A549 (cell line): ENCODE measurements at regions not wholly inside any gene's neighbourhood (a gene's known extent, or its start where the extent isn't known, plus 50 kb on each side); places are given as distances from the start of the nearest gene placed in this dataset.
"Not testable (repeated sequence)": the region's sequence is repeated elsewhere in the genome, so short reads cannot be mapped to it uniquely, and the experiment has no call there.

Source experiments
- ATAC-seq, 2 experiments: fragments of 200-7000 bp in 1 of 2; fragments of >200 bp in 1 of 2; cut with Nextera tagmentation in 1 of 2; cut with Tn5 transposase in 1 of 2; 3 replicates each; pipeline versions ENCODE4 v1.8.0 to v1.9.1; 2018 to 2020; ENCODE audit warnings: mild to moderate bottlenecking in 1 of 2, moderate library complexity in 1 of 2
- CTCF ChIA-PET: fragments of 300-600 bp; sonication (Branson Sonifier 250); formaldehyde crosslinking; extraction: SDS; loops from one replicate; lab custom pipeline; 2021; ENCODE audit warnings: antibody characterized with exemption, inconsistent platforms; lab: Yijun Ruan, JAX
- POLR2A ChIA-PET: fragments of 350-600 bp; formaldehyde crosslinking; extraction: SDS; loops from one replicate; lab custom pipeline; 2021; ENCODE audit warnings: antibody characterized with exemption, inconsistent platforms; lab: Yijun Ruan, JAX
- DNase-seq, 2 experiments: peaks; one replicate each; pipeline versions ENCODE4 v3.0.0 to v3.0.0-alpha.2; 2011 to 2016; ENCODE audit warnings: low read depth in 1 of 2, low spot score in 1 of 2
- FAIRE-seq: peaks from 2 replicates; lab custom pipeline; 2011; peaks lifted over from hg19 to GRCh38; lab: Jason Lieb, UNC
- H3K27ac ChIP-seq, 2 experiments: fragments of >200 bp; sonication (Bioruptor Twin); formaldehyde crosslinking; 3 replicates each; pipeline ENCODE4 v1.5.1; 2016 to 2017
- H3K4me1 ChIP-seq: fragments of >200 bp; sonication (Bioruptor Twin); formaldehyde crosslinking; 3 replicates; pipeline ENCODE4 v1.6.1; 2016
- H3K4me2 ChIP-seq: fragments of >200 bp; sonication (Bioruptor Twin); formaldehyde crosslinking; 3 replicates; pipeline ENCODE4 v1.6.1; 2016
- H3K4me3 ChIP-seq: fragments of >200 bp; sonication (Bioruptor Twin); formaldehyde crosslinking; 3 replicates; pipeline ENCODE4 v1.5.1; 2016
- H3K9me3 ChIP-seq: fragments of >200 bp; sonication (Bioruptor Twin); formaldehyde crosslinking; 3 replicates; pipeline ENCODE4 v1.6.1; 2016
- BHLHE40 ChIP-seq: IDR thresholded peaks from 2 replicates; pipeline ENCODE4 v1.6.1; 2012; ENCODE audit warnings: low read depth, low read length, inconsistent platforms
- CBX2 ChIP-seq: fragments of 200-600 bp; sonication (generic); IDR thresholded peaks from 2 replicates; pipeline ENCODE4 v1.6.1; 2016; ENCODE audit warnings: low read depth, mild to moderate bottlenecking, borderline replicate concordance
- CBX8 ChIP-seq: fragments of 200-600 bp; sonication (generic); IDR thresholded peaks from 2 replicates; pipeline ENCODE4 v1.6.1; 2016
- CEBPB ChIP-seq, 2 experiments: fragments of >200 bp in 1 of 2; sonication (Bioruptor Twin) in 1 of 2; formaldehyde crosslinking in 1 of 2; IDR thresholded peaks; 2 replicates each; pipeline ENCODE4 v1.6.1; 2012 to 2016
- ESRRA ChIP-seq: fragments of 150-350 bp; IDR thresholded peaks from 2 replicates; pipeline ENCODE4 v1.6.1; 2014; ENCODE audit warnings: mild to moderate bottlenecking, low read length, borderline replicate concordance
- HDAC2 ChIP-seq: fragments of 200-600 bp; sonication (generic); IDR thresholded peaks from 2 replicates; pipeline ENCODE4 v1.6.1; 2016
- HOXA7 ChIP-seq: fragments of 250-450 bp; sonication (Bioruptor Pico); IDR thresholded peaks from 2 replicates; pipeline ENCODE4 v1.5.0; 2020; ENCODE audit warnings: mild to moderate bottlenecking, moderate library complexity
- HOXB13 ChIP-seq: fragments of 250-450 bp; sonication (Bioruptor Pico); IDR thresholded peaks from 2 replicates; pipeline ENCODE4 v1.5.0; 2020; ENCODE audit warnings: low read depth, mild to moderate bottlenecking, moderate library complexity
- HOXB5 ChIP-seq: fragments of 250-450 bp; sonication (Bioruptor Pico); IDR thresholded peaks from 2 replicates; pipeline ENCODE4 v1.5.0; 2020; ENCODE audit warnings: mild to moderate bottlenecking, moderate library complexity
- JUN ChIP-seq, 2 experiments: fragments of >200 bp; sonication (Bioruptor Twin); formaldehyde crosslinking; IDR thresholded peaks; 2 replicates in 1 of 2; 3 replicates in 1 of 2; pipeline ENCODE4 v1.6.1; 2016 to 2017
- MAFK ChIP-seq: fragments of 450-650 bp; IDR thresholded peaks from 2 replicates; pipeline ENCODE4 v1.6.1; 2014; ENCODE audit not compliant: partially characterized antibody
- MAZ ChIP-seq: fragments of 150-350 bp; IDR thresholded peaks from 2 replicates; pipeline ENCODE4 v1.6.1; 2014; ENCODE audit warnings: antibody characterized with exemption, low read depth, low read length, borderline replicate concordance
- NPAS2 ChIP-seq: fragments of 250-450 bp; sonication (Bioruptor Pico); IDR thresholded peaks from 2 replicates; pipeline ENCODE4 v1.8.0; 2022; ENCODE audit warnings: mild to moderate bottlenecking, moderate library complexity, borderline replicate concordance
- PHF8 ChIP-seq: fragments of 200-600 bp; sonication (generic); IDR thresholded peaks from 2 replicates; pipeline ENCODE4 v1.6.1; 2016; ENCODE audit warnings: low read depth, mild to moderate bottlenecking, antibody characterized with exemption, moderate library complexity, borderline replicate concordance
- POLR2A ChIP-seq: IDR thresholded peaks from 2 replicates; pipeline ENCODE4 v1.6.1; 2012; ENCODE audit warnings: mild to moderate bottlenecking, low read length
- RAD21 ChIP-seq, 2 experiments: fragments of >200 bp in 1 of 2; sonication (Bioruptor Twin) in 1 of 2; formaldehyde crosslinking in 1 of 2; IDR thresholded peaks in 1 of 2; conservative IDR thresholded peaks in 1 of 2; 2 replicates in 1 of 2; 3 replicates in 1 of 2; pipeline ENCODE4 v1.6.1; 2012 to 2018; ENCODE audit warnings: inconsistent platforms in 1 of 2
- RARB ChIP-seq: fragments of 250-450 bp; sonication (Bioruptor Pico); IDR thresholded peaks from 2 replicates; pipeline ENCODE4 v1.8.0; 2021; ENCODE audit warnings: mild to moderate bottlenecking, moderate library complexity
- RCOR1 ChIP-seq: fragments of 150-350 bp; IDR thresholded peaks from 2 replicates; pipeline ENCODE4 v1.6.1; 2014; ENCODE audit warnings: antibody characterized with exemption, low read length, low read depth
- ZC3H11A ChIP-seq: fragments of 450-650 bp; IDR thresholded peaks from 2 replicates; pipeline ENCODE4 v1.6.1; 2014; ENCODE audit warnings: antibody characterized with exemption, mild to moderate bottlenecking
- WGBS: methylation state at CpG from one replicate; pipeline ENCODE4 v1.1.6; 2017; ENCODE audit errors: missing lambda C conversion rate; 5-methylcytosine and 5-hydroxymethylcytosine counted together
- TF ChIP-seq, protein P1 (sequence below): fragments of 200-600 bp; sonication (generic); IDR thresholded peaks from 2 replicates; pipeline ENCODE4 v1.6.1; 2016; ENCODE audit warnings: antibody characterized with exemption, mild to moderate bottlenecking, moderate library complexity
- TF ChIP-seq, protein P2 (sequence below): fragments of 450-650 bp; IDR thresholded peaks from 2 replicates; pipeline ENCODE4 v1.6.1; 2014; ENCODE audit warnings: antibody characterized with exemption
- TF ChIP-seq, protein P3 (sequence below): fragments of 150-350 bp; IDR thresholded peaks from 2 replicates; pipeline ENCODE4 v1.6.1; 2014; ENCODE audit warnings: low read depth, mild to moderate bottlenecking, low read length

DNA sequence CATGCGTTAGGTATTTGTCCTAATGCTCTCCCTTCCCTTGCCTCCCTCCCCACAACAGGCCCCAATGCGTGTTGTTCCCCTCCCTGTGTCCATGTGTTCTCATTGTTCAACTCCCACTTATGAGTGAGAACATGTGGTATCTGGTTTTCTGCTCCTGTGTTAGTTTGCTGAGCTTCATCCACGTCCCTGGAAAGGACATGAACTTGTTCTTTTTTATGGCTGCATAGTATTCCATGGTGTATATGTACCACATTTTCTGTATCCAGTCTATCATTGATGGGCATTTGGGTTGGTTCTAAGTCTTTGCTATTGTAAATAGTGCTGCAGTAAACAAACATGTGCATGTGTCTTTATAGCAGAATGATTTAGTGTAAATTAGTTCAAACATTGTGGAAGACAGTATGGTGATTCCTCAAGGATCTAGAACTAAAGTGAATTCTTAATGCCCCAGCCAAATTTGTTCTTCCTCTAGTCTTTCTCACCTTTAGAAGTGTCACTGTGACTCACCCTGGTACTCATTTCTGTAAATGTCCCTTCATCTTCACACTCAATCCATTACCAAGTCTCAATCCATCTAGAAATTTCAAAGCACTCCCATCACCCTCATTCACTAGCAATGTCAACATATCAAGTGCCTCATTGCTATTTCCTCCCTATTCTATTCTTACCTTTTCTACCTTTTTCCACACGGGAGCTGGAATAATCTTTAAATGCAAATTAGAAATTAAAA is 123.9 kb downstream of the MREG start:
- H3K27ac ChIP-seq, H3K4me2 ChIP-seq, H3K9me3 ChIP-seq, POLR2A ChIA-PET, H3K4me1 ChIP-seq, FAIRE-seq, CTCF ChIA-PET, DNase-seq, H3K4me3 ChIP-seq, ATAC-seq: not testable (repeated sequence)
- 49% methylated on average over 4 of the region's 4 CpGs for WGBS

DNA sequence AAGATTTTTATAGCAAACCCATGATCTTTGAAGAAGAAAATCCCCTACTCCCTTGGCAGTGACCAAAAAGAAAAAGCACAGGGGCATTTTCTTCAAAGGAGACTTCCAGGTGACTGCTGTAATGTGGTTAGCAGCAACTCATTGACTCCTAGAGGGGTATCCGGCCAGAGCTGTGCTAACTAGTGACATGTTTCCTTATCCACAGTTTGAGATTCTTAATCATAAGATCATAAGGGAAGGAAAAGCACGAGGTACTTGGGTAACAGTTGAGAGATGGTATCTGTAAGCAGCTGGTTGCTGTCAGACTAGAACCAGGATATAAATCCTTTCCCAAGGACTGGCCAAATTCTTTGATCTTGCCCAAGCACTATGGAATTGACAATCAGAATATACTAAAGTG is 124.7 kb downstream of the MREG start:
- Histone ChIP-seq H3K27ac (no peak overlapping the region), H3K4me1 (no peaks in the 10 kb centered on the region), H3K9me3 (no peaks in the 10 kb centered on the region), H3K4me3 (no peak overlapping the region), H3K4me2 (no peak overlapping the region)
- 17% methylated on average over 2 of the region's 2 CpGs for WGBS
- DNase-seq (no peak), FAIRE-seq (no peak), ATAC-seq (no peak)
- CTCF ChIA-PET, result no interaction called here
- TF ChIP-seq CBX8, result no peak
- TF ChIP-seq NPAS2 (CRISPR knock-in tag), result no peak
- no peak for TF ChIP-seq ZC3H11A
- TF ChIP-seq HOXB5 (CRISPR knock-in tag), result no peak
- TF ChIP-seq, protein P1, sequence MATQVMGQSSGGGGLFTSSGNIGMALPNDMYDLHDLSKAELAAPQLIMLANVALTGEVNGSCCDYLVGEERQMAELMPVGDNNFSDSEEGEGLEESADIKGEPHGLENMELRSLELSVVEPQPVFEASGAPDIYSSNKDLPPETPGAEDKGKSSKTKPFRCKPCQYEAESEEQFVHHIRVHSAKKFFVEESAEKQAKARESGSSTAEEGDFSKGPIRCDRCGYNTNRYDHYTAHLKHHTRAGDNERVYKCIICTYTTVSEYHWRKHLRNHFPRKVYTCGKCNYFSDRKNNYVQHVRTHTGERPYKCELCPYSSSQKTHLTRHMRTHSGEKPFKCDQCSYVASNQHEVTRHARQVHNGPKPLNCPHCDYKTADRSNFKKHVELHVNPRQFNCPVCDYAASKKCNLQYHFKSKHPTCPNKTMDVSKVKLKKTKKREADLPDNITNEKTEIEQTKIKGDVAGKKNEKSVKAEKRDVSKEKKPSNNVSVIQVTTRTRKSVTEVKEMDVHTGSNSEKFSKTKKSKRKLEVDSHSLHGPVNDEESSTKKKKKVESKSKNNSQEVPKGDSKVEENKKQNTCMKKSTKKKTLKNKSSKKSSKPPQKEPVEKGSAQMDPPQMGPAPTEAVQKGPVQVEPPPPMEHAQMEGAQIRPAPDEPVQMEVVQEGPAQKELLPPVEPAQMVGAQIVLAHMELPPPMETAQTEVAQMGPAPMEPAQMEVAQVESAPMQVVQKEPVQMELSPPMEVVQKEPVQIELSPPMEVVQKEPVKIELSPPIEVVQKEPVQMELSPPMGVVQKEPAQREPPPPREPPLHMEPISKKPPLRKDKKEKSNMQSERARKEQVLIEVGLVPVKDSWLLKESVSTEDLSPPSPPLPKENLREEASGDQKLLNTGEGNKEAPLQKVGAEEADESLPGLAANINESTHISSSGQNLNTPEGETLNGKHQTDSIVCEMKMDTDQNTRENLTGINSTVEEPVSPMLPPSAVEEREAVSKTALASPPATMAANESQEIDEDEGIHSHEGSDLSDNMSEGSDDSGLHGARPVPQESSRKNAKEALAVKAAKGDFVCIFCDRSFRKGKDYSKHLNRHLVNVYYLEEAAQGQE, result no peak
- TF ChIP-seq POLR2A, result no peak
- no peak for TF ChIP-seq BHLHE40
- TF ChIP-seq PHF8, result no peak
- TF ChIP-seq MAFK, result no peak
- TF ChIP-seq CEBPB (IDR thresholded peaks at IDR 0.05), result no peak
- TF ChIP-seq, protein P2, sequence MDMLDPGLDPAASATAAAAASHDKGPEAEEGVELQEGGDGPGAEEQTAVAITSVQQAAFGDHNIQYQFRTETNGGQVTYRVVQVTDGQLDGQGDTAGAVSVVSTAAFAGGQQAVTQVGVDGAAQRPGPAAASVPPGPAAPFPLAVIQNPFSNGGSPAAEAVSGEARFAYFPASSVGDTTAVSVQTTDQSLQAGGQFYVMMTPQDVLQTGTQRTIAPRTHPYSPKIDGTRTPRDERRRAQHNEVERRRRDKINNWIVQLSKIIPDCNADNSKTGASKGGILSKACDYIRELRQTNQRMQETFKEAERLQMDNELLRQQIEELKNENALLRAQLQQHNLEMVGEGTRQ, result no peak
- no peak for TF ChIP-seq RARB
- no peak for TF ChIP-seq HDAC2
- TF ChIP-seq CBX2, result no peak
- TF ChIP-seq RAD21 (conservative IDR thresholded peaks at IDR 0.05 in 1 of 2, IDR thresholded peaks at IDR 0.05 in 1 of 2), result no peak
- no peak for TF ChIP-seq RCOR1
- no peak for TF ChIP-seq HOXB13 (CRISPR knock-in tag)
- POLR2A ChIA-PET, result no interaction called here

DNA sequence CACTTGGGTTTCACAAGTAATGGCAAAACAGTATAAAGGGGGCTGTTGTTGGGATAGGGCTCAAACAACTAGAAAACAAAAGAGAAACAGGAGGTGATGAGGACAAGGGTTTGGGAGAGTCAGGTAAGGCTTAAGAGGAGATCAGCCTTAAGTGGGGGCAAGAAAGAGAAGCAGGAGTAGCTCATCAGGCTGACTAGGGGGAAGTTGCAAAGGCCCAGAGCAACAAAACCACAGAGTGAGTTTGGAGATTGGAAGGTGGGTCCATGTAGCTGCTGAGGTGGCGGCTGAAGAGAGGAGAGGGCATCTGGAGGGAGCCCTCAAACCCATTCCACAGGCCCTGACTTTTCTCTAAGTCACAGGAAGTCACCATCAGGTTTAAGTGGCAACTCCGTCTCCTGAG is 126.0 kb downstream of the MREG start:
- ATAC-seq (no peak), FAIRE-seq (no peak), DNase-seq (no peak)
- TF ChIP-seq ESRRA (no peak), HOXA7 (no peak), JUN (IDR thresholded peaks at IDR 0.05) (no peak), PHF8 (no peak), POLR2A (no peak), MAZ (no peak), RCOR1 (no peak)
- TF ChIP-seq, protein P3, sequence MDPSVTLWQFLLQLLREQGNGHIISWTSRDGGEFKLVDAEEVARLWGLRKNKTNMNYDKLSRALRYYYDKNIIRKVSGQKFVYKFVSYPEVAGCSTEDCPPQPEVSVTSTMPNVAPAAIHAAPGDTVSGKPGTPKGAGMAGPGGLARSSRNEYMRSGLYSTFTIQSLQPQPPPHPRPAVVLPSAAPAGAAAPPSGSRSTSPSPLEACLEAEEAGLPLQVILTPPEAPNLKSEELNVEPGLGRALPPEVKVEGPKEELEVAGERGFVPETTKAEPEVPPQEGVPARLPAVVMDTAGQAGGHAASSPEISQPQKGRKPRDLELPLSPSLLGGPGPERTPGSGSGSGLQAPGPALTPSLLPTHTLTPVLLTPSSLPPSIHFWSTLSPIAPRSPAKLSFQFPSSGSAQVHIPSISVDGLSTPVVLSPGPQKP, result no peak
- CTCF ChIA-PET, result interaction anchor here (1.1 to 1.3 kb wide), 2 partner anchors 14 to 44 kb away, joined by 3 to 4 read pairs; no protein-coding TSS in a partner anchor
- H3K4me1 ChIP-seq, result no peaks in the 10 kb centered on the region
- H3K4me3 ChIP-seq, result no peak overlapping the region
- H3K27ac ChIP-seq, result no peak overlapping the region
- no peak overlapping the region for H3K4me2 ChIP-seq
- WGBS, result 77% methylated on average over 2 of the region's 2 CpGs
- H3K9me3 ChIP-seq, result no peaks in the 10 kb centered on the region
- POLR2A ChIA-PET, result no interaction called here
